GM12891 (cell line): ENCODE measurements at regions not wholly inside any gene's neighbourhood (a gene's known extent, or its start where the extent isn't known, plus 50 kb on each side); places are given as distances from the start of the nearest gene placed in this dataset.
"Not testable (repeated sequence)": the region's sequence is repeated elsewhere in the genome, so short reads cannot be mapped to it uniquely, and the experiment has no call there.

Experiments
- POLR2A ChIP-seq: IDR thresholded peaks from 2 replicates; pipeline ENCODE4 v1.6.1; 2011; ENCODE audit warnings: low read depth, low read length, control low read depth
- TAF1 ChIP-seq: IDR thresholded peaks from 2 replicates; pipeline ENCODE4 v1.6.1; 2011; ENCODE audit warnings: low read depth, low read length, control low read depth

DNA sequence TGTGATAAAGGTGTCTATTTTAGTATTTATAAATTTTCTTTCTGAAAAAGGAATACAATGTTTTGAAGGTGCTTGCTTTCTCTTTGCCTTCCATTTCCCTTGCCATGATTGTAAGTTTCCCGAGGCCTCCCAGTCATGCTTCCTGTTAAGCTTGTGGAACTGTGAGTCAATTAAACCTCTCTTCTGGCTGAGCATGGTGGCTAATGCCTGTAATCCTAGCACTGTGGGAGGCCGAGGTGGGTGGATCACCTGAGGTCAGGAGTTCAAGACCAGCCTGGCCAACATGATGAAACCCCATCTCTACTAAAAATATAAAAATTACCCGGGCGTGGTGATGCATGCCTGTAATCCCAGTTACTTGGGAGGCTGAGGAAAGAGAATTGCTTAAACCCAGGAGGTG lies 187.7 kb downstream of the C9orf152 start:
- TF ChIP-seq POLR2A, TAF1: not testable (repeated sequence)
